Right lobe of liver (tissue), 6 donors: ENCODE measurements at regions not wholly inside any gene's neighbourhood (a gene's known extent, or its start where the extent isn't known, plus 50 kb on each side); places are given as distances from the start of the nearest gene placed in this dataset.

Experiments used
- ATAC-seq, 4 donors: fragments of 200-7000 bp; cut with Tn5 transposase; one replicate each; pipeline ENCODE4 v1.9.1; 2020; ENCODE audit warnings: mild to moderate bottlenecking in 4 of 4, moderate library complexity in 4 of 4
- DNase-seq, 3 donors: peaks; one replicate each; pipeline ENCODE4 v3.0.0-alpha.2; 2020
- H3K27ac ChIP-seq, 3 donors: fragments of 200-600 bp; one replicate each; pipeline ENCODE4 v1.8.0; 2022
- H3K27me3 ChIP-seq, 2 donors: fragments of 200-600 bp; one replicate each; pipeline ENCODE4 v1.8.0; 2022
- H3K36me3 ChIP-seq, 4 donors: fragments of 200-600 bp; sonication (generic) in 1 of 4; one replicate each; pipeline versions ENCODE4 v1.5.1 to v1.8.0; 2017 to 2022; ENCODE audit warnings: control low read depth in 1 of 4
- H3K4me1 ChIP-seq, 4 donors: fragments of 200-600 bp; sonication (generic) in 1 of 4; one replicate each; pipeline versions ENCODE4 v1.5.1 to v1.8.0; 2017 to 2022; ENCODE audit warnings: control low read depth in 1 of 4
- H3K4me3 ChIP-seq, 3 donors: fragments of 200-600 bp; one replicate each; pipeline ENCODE4 v1.8.0; 2022
- H3K9me3 ChIP-seq, 4 donors: fragments of 200-600 bp; sonication (generic) in 1 of 4; one replicate each; pipeline versions ENCODE4 v1.5.1 to v1.8.0; 2017 to 2022; ENCODE audit warnings: control low read depth in 1 of 4
- POLR2A ChIP-seq: fragments of 450-650 bp; IDR thresholded peaks from one replicate; pipeline ENCODE4 v1.6.1; 2017; ENCODE audit warnings: antibody characterized with exemption, mild to moderate bottlenecking
- WGBS: methylation state at CpG from one replicate; pipeline ENCODE4 v1.1.6; 2018; ENCODE audit warnings: low coverage, low lambda C conversion rate; ENCODE audit not compliant: insufficient coverage; ENCODE audit errors: missing lambda C conversion rate; 5-methylcytosine and 5-hydroxymethylcytosine counted together
- intact Hi-C, 2 donors: fragments of 100-400 bp; cut with DNase I; formaldehyde crosslinking; loops; one replicate each; pipeline versions ENCODE4 v1.11.2 to v1.14.1; 2022
- TF ChIP-seq, protein P1 (sequence below), 4 donors: fragments of 200-600 bp in 3 of 4; fragments of 450-650 bp in 1 of 4; IDR thresholded peaks; one replicate each; pipeline versions ENCODE4 v1.5.1 to v1.8.0; 2016 to 2022; ENCODE audit warnings: antibody characterized with exemption in 4 of 4, mild to moderate bottlenecking in 2 of 4
- donor health status: DM: no; HTN: yes; CAD: no.
- donor health status: DM: no; HTN: no; CAD: no.
- donor health status: DM: no; HTN: no; CAD: no.
- donor health status: DM: no; HTN: yes; CAD: no.
- donor health status: DM: no; HTN: yes; CAD: no.

DNA sequence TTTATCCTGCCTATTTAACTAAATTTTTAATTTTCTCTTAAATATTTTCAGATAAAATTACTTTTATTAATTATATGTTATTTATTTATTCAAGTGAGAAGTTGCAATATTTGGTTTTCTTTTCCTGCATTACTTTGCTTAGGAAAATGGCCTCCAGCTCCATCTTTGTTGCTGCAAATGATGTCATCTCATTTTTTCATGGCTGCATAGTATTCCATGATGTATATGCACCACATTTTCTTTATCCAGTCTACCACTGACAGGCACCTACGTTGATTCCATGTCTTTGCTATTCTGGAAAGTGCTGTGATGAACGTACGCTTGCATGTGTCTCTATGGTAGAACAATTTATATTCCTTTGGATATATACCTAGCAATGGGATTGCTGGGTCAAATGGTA is 186.9 kb upstream of the LYPLAL1 start:
- Histone ChIP-seq H3K27ac (no peak overlapping the region), H3K27me3 (no peaks in the 10 kb centered on the region), H3K4me1 (peaks cover 0 to 6% (median 0%) of the 10 kb centered on the region in 4 donors), H3K4me3 (no peak overlapping the region), H3K9me3 (no peaks in the 10 kb centered on the region), H3K36me3 (no peaks in the 10 kb centered on the region)
- intact Hi-C loops = no loop called here
- no peak for ATAC-seq
- TF ChIP-seq POLR2A = no peak
- TF ChIP-seq, protein P1, sequence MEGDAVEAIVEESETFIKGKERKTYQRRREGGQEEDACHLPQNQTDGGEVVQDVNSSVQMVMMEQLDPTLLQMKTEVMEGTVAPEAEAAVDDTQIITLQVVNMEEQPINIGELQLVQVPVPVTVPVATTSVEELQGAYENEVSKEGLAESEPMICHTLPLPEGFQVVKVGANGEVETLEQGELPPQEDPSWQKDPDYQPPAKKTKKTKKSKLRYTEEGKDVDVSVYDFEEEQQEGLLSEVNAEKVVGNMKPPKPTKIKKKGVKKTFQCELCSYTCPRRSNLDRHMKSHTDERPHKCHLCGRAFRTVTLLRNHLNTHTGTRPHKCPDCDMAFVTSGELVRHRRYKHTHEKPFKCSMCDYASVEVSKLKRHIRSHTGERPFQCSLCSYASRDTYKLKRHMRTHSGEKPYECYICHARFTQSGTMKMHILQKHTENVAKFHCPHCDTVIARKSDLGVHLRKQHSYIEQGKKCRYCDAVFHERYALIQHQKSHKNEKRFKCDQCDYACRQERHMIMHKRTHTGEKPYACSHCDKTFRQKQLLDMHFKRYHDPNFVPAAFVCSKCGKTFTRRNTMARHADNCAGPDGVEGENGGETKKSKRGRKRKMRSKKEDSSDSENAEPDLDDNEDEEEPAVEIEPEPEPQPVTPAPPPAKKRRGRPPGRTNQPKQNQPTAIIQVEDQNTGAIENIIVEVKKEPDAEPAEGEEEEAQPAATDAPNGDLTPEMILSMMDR (IDR thresholded peaks at IDR 0.05) = no peak
- no peak for DNase-seq
- WGBS = 87% methylated on average over 3 of the region's 3 CpGs

DNA sequence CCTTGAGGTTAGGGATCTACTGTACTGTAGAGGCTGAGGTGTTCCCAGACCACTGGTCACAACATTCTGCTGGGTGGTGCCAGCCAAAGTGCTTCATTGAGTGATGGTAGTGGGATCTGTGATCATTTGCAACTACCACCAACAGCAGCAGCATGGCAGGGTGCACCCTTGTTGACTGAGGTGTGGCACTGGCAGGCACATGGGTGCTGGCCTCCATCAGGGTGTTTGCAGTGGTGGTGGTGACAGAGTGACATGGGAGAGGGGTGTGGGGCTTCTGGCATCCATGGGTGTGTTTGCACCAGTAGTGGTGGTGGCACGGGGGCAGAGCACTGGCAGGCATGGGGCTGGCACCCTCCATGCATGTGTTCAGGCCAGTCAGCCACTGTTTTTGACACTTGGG is 183.7 kb upstream of the LYPLAL1 start:
- no peaks in the 10 kb centered on the region for H3K27me3 ChIP-seq
- DNase-seq (no peak), ATAC-seq (no peak)
- no peak overlapping the region for H3K4me3 ChIP-seq
- no peak overlapping the region for H3K27ac ChIP-seq
- H3K9me3 ChIP-seq = no peaks in the 10 kb centered on the region
- intact Hi-C loops = no loop called here
- no peak for TF ChIP-seq POLR2A
- TF ChIP-seq, protein P1 (IDR thresholded peaks at IDR 0.05) = no peak
- no CpG with 5 or more reads among the region's 1 CpG for WGBS
- no peaks in the 10 kb centered on the region for H3K36me3 ChIP-seq
- H3K4me1 ChIP-seq = peaks cover 0 to 10% (median 0%) of the 10 kb centered on the region in 4 donors

DNA sequence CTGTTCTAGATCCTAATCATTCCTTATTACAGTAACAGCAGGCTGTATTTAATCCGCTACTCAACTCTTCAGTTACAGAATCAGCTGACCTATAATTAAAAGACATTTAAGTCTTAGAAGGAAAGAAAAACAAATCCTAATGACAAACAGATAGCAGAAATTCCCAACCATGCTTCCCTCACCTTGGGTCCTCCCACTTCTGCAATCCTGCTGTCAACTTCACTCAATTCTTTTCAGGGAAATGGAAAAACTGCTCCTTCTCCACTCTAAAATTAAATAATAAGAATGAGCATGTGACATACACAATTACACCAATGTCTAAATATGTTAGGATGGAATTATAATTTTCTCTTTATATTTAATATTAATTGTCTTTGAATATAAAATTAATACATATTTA is 182.6 kb upstream of the LYPLAL1 start:
- H3K4me3 ChIP-seq = no peak overlapping the region
- H3K4me1 ChIP-seq = peaks cover 0 to 4% (median 0%) of the 10 kb centered on the region in 4 donors
- no peak for DNase-seq
- no peaks in the 10 kb centered on the region for H3K27me3 ChIP-seq
- no peaks in the 10 kb centered on the region for H3K36me3 ChIP-seq
- H3K9me3 ChIP-seq = no peaks in the 10 kb centered on the region
- no peak for ATAC-seq
- 93% methylated on average over 1 of the region's 1 CpG for WGBS
- H3K27ac ChIP-seq = no peak overlapping the region
- intact Hi-C loops = no loop called here
- no peak for TF ChIP-seq POLR2A

DNA sequence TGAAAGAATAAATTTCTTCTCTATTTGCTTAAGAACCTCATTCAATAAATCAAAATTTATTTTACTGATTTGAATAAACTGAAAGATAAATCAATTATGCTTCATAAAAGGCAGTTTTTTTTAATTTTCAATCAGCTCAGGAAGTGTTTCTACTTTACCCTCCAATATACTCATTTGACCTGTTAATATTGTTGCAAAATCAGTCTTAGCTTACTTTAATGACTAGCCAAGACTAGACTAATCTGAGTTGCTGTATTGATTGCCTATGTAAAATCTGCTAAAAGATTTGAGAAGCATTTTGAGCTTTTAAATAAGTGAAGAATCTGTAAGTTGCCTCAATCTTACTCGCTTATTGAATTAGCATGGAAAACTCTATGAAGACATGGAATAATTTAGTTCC is 179.1 kb upstream of the LYPLAL1 start:
- no peak for TF ChIP-seq POLR2A
- TF ChIP-seq, protein P1 (IDR thresholded peaks at IDR 0.05) = no peak
- H3K4me1 ChIP-seq = peaks cover 0 to 4% (median 0%) of the 10 kb centered on the region in 4 donors
- H3K9me3 ChIP-seq = no peaks in the 10 kb centered on the region
- intact Hi-C loops = no loop called here
- H3K4me3 ChIP-seq = no peak overlapping the region
- 95% methylated on average over 1 of the region's 1 CpG for WGBS
- no peak for DNase-seq
- no peaks in the 10 kb centered on the region for H3K27me3 ChIP-seq
- H3K27ac ChIP-seq = no peak overlapping the region
- no peaks in the 10 kb centered on the region for H3K36me3 ChIP-seq
- ATAC-seq = peak in 2 of 4 donors; percentile 58 to 92

DNA sequence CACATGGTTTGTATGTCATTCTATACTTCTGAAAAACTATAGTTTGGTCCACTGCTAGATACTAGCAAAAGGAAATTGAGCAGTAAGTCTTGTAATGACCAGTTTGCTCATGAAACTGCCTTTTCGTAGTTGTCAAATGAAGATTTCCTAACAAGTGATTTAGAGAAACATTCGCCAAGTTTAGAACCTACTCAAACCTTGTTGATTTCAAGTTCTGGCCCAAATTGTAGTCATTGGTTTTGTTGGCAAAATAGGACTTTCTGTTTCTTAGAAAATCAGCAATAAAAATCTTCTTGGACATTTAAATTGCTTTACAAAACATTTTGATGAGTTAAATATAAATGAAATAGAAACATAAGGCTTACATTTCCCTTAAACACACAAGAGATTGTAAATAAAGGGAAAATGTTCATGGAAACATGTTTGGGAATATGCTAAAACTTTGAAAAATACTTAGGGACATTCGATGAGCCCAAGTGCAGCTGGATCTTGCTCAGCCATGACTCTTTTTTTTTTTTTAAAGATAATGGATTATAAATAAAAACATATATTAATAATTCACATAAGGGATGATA is 178.5 kb upstream of the LYPLAL1 start:
- Histone ChIP-seq H3K27me3 (no peaks in the 10 kb centered on the region), H3K4me3 (no peak overlapping the region), H3K36me3 (no peaks in the 10 kb centered on the region), H3K9me3 (no peaks in the 10 kb centered on the region), H3K4me1 (peaks cover 0 to 4% (median 0%) of the 10 kb centered on the region in 4 donors), H3K27ac (no peak overlapping the region)
- 67% methylated on average over 3 of the region's 3 CpGs for WGBS
- ATAC-seq (no peak), DNase-seq (no peak)
- no peak for TF ChIP-seq POLR2A
- intact Hi-C loops = no loop called here

DNA sequence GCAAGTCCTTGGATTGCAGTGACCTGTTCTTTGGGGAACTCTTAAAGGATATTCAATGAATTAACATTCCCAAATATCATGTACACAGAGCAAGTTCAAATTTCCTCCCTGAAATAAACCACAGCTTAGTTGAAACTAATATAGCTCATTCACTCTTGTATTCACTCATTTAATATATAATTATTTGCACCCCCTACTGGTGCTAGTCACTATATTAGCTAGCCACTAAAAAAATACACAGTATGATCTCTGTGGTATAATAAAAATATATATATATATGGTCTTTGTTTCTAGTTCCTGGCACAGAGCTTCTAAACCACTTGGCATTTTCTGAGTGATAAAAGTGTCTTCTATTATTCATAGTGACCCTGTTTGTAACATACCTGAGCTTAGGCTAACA is 177.3 kb upstream of the LYPLAL1 start:
- H3K4me1 ChIP-seq = peaks cover 0 to 4% (median 0%) of the 10 kb centered on the region in 4 donors
- TF ChIP-seq POLR2A = no peak
- TF ChIP-seq, protein P1 (IDR thresholded peaks at IDR 0.05) = peak in 3 of 4 donors; percentile 25 to 36 (median 33)
- H3K4me3 ChIP-seq = no peak overlapping the region
- H3K27ac ChIP-seq = no peak overlapping the region
- H3K27me3 ChIP-seq = no peaks in the 10 kb centered on the region
- ATAC-seq (peak in 2 of 4 donors; percentile 34 to 36), DNase-seq (no peak)
- H3K36me3 ChIP-seq = no peaks in the 10 kb centered on the region
- no peaks in the 10 kb centered on the region for H3K9me3 ChIP-seq
- intact Hi-C loops = no loop called here
